Trophoblast cell (in vitro differentiated cells and primary cell): ENCODE measurements at regions not wholly inside any gene's neighbourhood (a gene's known extent, or its start where the extent isn't known, plus 50 kb on each side); places are given as distances from the start of the nearest gene placed in this dataset.

Experiments used
- DNase-seq, 2 donors: peaks; one replicate each; pipeline ENCODE4 v3.0.0-alpha.2; 2016
- H2AFZ ChIP-seq: 2 replicates; pipeline ENCODE4 v1.6.1; 2013; ENCODE audit warnings: low read length, moderate library complexity, mild to moderate bottlenecking; ENCODE audit not compliant: insufficient read depth, poor library complexity
- H2AK5ac ChIP-seq: 2 replicates; pipeline ENCODE4 v1.6.1; 2013; ENCODE audit warnings: mild to moderate bottlenecking, low read length
- H2BK120ac ChIP-seq: 2 replicates; pipeline ENCODE4 v1.6.1; 2013; ENCODE audit warnings: low read length, mild to moderate bottlenecking, moderate library complexity; ENCODE audit not compliant: insufficient read depth, poor library complexity
- H2BK12ac ChIP-seq: 2 replicates; pipeline ENCODE4 v1.6.1; 2013; ENCODE audit warnings: mild to moderate bottlenecking, low read length, moderate library complexity
- H2BK5ac ChIP-seq: 2 replicates; pipeline ENCODE4 v1.6.1; 2013; ENCODE audit warnings: low read length, low read depth, moderate library complexity, mild to moderate bottlenecking; ENCODE audit not compliant: poor library complexity
- H3K14ac ChIP-seq: 2 replicates; pipeline ENCODE4 v1.6.1; 2013; ENCODE audit warnings: mild to moderate bottlenecking, low read length
- H3K18ac ChIP-seq: 2 replicates; pipeline ENCODE4 v1.6.1; 2013; ENCODE audit warnings: mild to moderate bottlenecking, low read length
- H3K23ac ChIP-seq: 2 replicates; pipeline ENCODE4 v1.6.1; 2013; ENCODE audit warnings: low read length
- H3K27ac ChIP-seq: 2 replicates; pipeline ENCODE4 v1.5.1; 2013; ENCODE audit warnings: low read depth, mild to moderate bottlenecking, inconsistent platforms, low read length, moderate library complexity
- H3K27me3 ChIP-seq: 2 replicates; pipeline ENCODE4 v1.6.1; 2013; ENCODE audit warnings: inconsistent platforms, mild to moderate bottlenecking, low read length, moderate library complexity; ENCODE audit not compliant: insufficient read depth
- H3K36me3 ChIP-seq, 2 experiments: 1 replicate in 1 of 2; 2 replicates in 1 of 2; pipeline ENCODE4 v1.6.1; 2013; ENCODE audit warnings: low read length in 2 of 2, mild to moderate bottlenecking in 2 of 2, moderate library complexity in 1 of 2; ENCODE audit not compliant: insufficient read depth in 2 of 2, control insufficient read depth in 1 of 2
- H3K4ac ChIP-seq: 2 replicates; pipeline ENCODE4 v1.6.1; 2013; ENCODE audit warnings: low read depth, mild to moderate bottlenecking, low read length, moderate library complexity
- H3K4me1 ChIP-seq, 2 experiments: 1 replicate in 1 of 2; 2 replicates in 1 of 2; pipeline ENCODE4 v1.6.1; 2013; ENCODE audit warnings: low read length in 2 of 2, mild to moderate bottlenecking in 2 of 2, moderate library complexity in 1 of 2; ENCODE audit not compliant: insufficient read depth in 2 of 2, control insufficient read depth in 1 of 2
- H3K4me2 ChIP-seq: 2 replicates; pipeline ENCODE4 v1.6.1; 2013; ENCODE audit warnings: inconsistent platforms, mild to moderate bottlenecking, low read length, moderate library complexity
- H3K4me3 ChIP-seq: 2 replicates; pipeline ENCODE4 v1.5.1; 2013; ENCODE audit warnings: mild to moderate bottlenecking, low read depth, low read length, inconsistent platforms
- H3K79me1 ChIP-seq: one replicate; pipeline ENCODE4 v1.6.1; 2013; ENCODE audit warnings: low read length
- H3K79me2 ChIP-seq: 2 replicates; pipeline ENCODE4 v1.6.1; 2013; ENCODE audit warnings: low read length, mild to moderate bottlenecking; ENCODE audit not compliant: control insufficient read depth, insufficient read depth, poor library complexity
- H3K9ac ChIP-seq: 2 replicates; pipeline ENCODE4 v1.6.1; 2013; ENCODE audit warnings: mild to moderate bottlenecking, low read length
- H3K9me3 ChIP-seq: 2 replicates; pipeline ENCODE4 v1.6.1; 2013; ENCODE audit warnings: low read depth, mild to moderate bottlenecking, control low read depth, inconsistent platforms, low read length; ENCODE audit not compliant: insufficient read depth
- H4K12ac ChIP-seq: 2 replicates; pipeline ENCODE4 v1.6.1; 2013; ENCODE audit warnings: low read depth, mild to moderate bottlenecking, low read length, moderate library complexity
- H4K8ac ChIP-seq: 2 replicates; pipeline ENCODE4 v1.6.1; 2013; ENCODE audit warnings: low read depth, mild to moderate bottlenecking, low read length, moderate library complexity
- H4K91ac ChIP-seq: one replicate; pipeline ENCODE4 v1.6.1; 2013; ENCODE audit warnings: low read depth, mild to moderate bottlenecking, low read length, moderate library complexity
- WGBS: extraction: QIAGEN DNeasy Blood & Tissue Kit; methylation state at CpG from one replicate; pipeline ENCODE4 v1.1.7; 2013; ENCODE audit warnings: missing lambda C conversion rate; ENCODE audit not compliant: insufficient read length, insufficient coverage; ENCODE audit errors: extremely low coverage; 5-methylcytosine and 5-hydroxymethylcytosine counted together

- Histone ChIP-seq H3K18ac (no peak overlapping the region), H2BK12ac (peak overlapping the region; percentile 15), H2AK5ac (no peak overlapping the region), H4K8ac (no peak overlapping the region), H2BK120ac (no peak overlapping the region), H3K36me3 (no peaks in the 10 kb centered on the region), H3K23ac (no peak overlapping the region), H3K4me2 (no peak overlapping the region), H3K79me1 (peaks cover 3% of the 10 kb centered on the region), H3K4me1 (peaks cover 0 to 11% of the 10 kb centered on the region in 2 experiments), H3K4me3 (no peak overlapping the region), H3K14ac (no peak overlapping the region), H3K9me3 (no peaks in the 10 kb centered on the region), H3K27me3 (no peaks in the 10 kb centered on the region), H3K4ac (no peak overlapping the region), H3K9ac (no peak overlapping the region), H2AFZ (no peak overlapping the region), H2BK5ac (no peak overlapping the region), H4K91ac (no peak overlapping the region), H3K79me2 (no peaks in the 10 kb centered on the region), H3K27ac (no peak overlapping the region), H4K12ac (no peak overlapping the region)
- no peak for DNase-seq
- no CpG with 5 or more reads among the region's 2 CpGs for WGBS
Measured at GRCh38 chr10:4692206-4692605, 133.8 kb upstream of the AKR1E2 start.

DNA sequence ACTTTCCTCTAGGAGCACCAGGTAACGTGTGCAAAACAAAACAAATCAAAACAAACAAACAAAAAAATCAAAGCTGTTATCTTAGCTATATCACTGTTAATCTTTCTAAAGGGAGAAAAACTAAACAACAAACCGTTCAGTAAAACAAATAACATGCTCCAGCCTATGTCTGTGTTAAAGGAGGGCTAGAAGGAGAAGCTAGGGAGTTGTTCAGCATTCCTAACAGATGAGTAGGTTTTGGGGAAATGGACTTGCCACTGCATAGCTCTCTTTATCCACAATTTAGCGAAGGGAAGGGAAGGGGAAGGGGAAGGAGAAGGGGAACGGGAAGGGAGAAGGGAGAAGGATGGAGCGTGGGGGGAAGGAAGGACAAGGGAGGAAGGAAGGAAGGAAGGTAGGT is 134.2 kb upstream of the AKR1E2 start:
- Histone ChIP-seq H3K9me3 (no peaks in the 10 kb centered on the region), H3K4me1 (peaks cover 0 to 11% of the 10 kb centered on the region in 2 experiments), H2BK120ac (peak overlapping the region; percentile 82), H3K4me2 (peak overlapping the region; percentile 4), H3K79me1 (peaks cover 3% of the 10 kb centered on the region), H3K79me2 (no peaks in the 10 kb centered on the region), H3K18ac (no peak overlapping the region), H4K12ac (no peak overlapping the region), H4K8ac (peak overlapping the region; percentile 12), H3K9ac (no peak overlapping the region), H2AK5ac (no peak overlapping the region), H3K4me3 (no peak overlapping the region), H2AFZ (no peak overlapping the region), H3K23ac (no peak overlapping the region), H3K14ac (no peak overlapping the region), H3K4ac (no peak overlapping the region), H2BK12ac (no peak overlapping the region), H3K36me3 (no peaks in the 10 kb centered on the region), H2BK5ac (peak overlapping the region; percentile 78), H4K91ac (no peak overlapping the region), H3K27me3 (no peaks in the 10 kb centered on the region), H3K27ac (peak overlapping the region; percentile 53)
- peak in 1 of 2 donors; percentile 47 for DNase-seq
- no CpG with 5 or more reads among the region's 5 CpGs for WGBS

GRCh38 chr10:4691301-4691700 is 134.7 kb upstream of the AKR1E2 start:
- H3K4ac ChIP-seq, result no peak overlapping the region
- H2BK5ac ChIP-seq, result peak overlapping the region; percentile 78
- peaks cover 3% of the 10 kb centered on the region for H3K79me1 ChIP-seq
- no peaks in the 10 kb centered on the region for H3K79me2 ChIP-seq
- no peak overlapping the region for H3K9ac ChIP-seq
- H3K18ac ChIP-seq, result no peak overlapping the region
- H4K8ac ChIP-seq, result peak overlapping the region; percentile 12
- H3K27ac ChIP-seq, result peak overlapping the region; percentile 53
- H4K91ac ChIP-seq, result no peak overlapping the region
- WGBS, result no CpG with 5 or more reads among the region's 4 CpGs
- no peaks in the 10 kb centered on the region for H3K36me3 ChIP-seq
- H2BK120ac ChIP-seq, result peak overlapping the region; percentile 82
- peak overlapping the region; percentile 91 for H2BK12ac ChIP-seq
- H3K14ac ChIP-seq, result no peak overlapping the region
- no peak overlapping the region for H2AFZ ChIP-seq
- DNase-seq, result no peak
- H3K4me3 ChIP-seq, result no peak overlapping the region
- no peak overlapping the region for H4K12ac ChIP-seq
- H3K9me3 ChIP-seq, result no peaks in the 10 kb centered on the region
- H3K27me3 ChIP-seq, result no peaks in the 10 kb centered on the region
- no peak overlapping the region for H2AK5ac ChIP-seq
- peaks cover 0 to 11% of the 10 kb centered on the region in 2 experiments for H3K4me1 ChIP-seq
- H3K4me2 ChIP-seq, result peak overlapping the region; percentile 4
- no peak overlapping the region for H3K23ac ChIP-seq

GRCh38 chr10:4688601-4689000 is 137.4 kb upstream of the AKR1E2 start:
- no CpG with 5 or more reads among the region's 1 CpG for WGBS
- H3K79me2 ChIP-seq, result no peaks in the 10 kb centered on the region
- H3K27me3 ChIP-seq, result no peaks in the 10 kb centered on the region
- H3K4me1 ChIP-seq, result peaks cover 0 to 14% of the 10 kb centered on the region in 2 experiments
- H2AK5ac ChIP-seq, result no peak overlapping the region
- peaks cover 3% of the 10 kb centered on the region for H3K79me1 ChIP-seq
- no peak overlapping the region for H3K4me2 ChIP-seq
- H3K4ac ChIP-seq, result no peak overlapping the region
- H4K91ac ChIP-seq, result no peak overlapping the region
- no peak overlapping the region for H4K12ac ChIP-seq
- no peak overlapping the region for H3K9ac ChIP-seq
- H3K18ac ChIP-seq, result peak overlapping the region; percentile 46
- H2AFZ ChIP-seq, result no peak overlapping the region
- peak overlapping the region; percentile 6 for H4K8ac ChIP-seq
- no peaks in the 10 kb centered on the region for H3K36me3 ChIP-seq
- no peak overlapping the region for H3K23ac ChIP-seq
- no peak overlapping the region for H3K14ac ChIP-seq
- no peak overlapping the region for H3K4me3 ChIP-seq
- no peak overlapping the region for H2BK5ac ChIP-seq
- H3K9me3 ChIP-seq, result no peaks in the 10 kb centered on the region
- DNase-seq, result no peak
- peak overlapping the region; percentile 48 for H2BK12ac ChIP-seq
- no peak overlapping the region for H3K27ac ChIP-seq
- peak overlapping the region; percentile 8 for H2BK120ac ChIP-seq
